ENCODE measurements at regions not wholly inside any gene's neighbourhood (a gene's known extent, or its start where the extent isn't known, plus 50 kb on each side); places are given as distances from the start of the nearest gene placed in this dataset.
"Not testable (repeated sequence)": the region's sequence is repeated elsewhere in the genome, so short reads cannot be mapped to it uniquely, and the experiment has no call there.

GRCh38 chr12:25615119-25615518 is 62.0 kb upstream of the LMNTD1 start:
- Histone ChIP-seq H3K4me3 (no peak overlapping the region), H3K9me3 (no peaks in the 10 kb centered on the region), H3K27ac (no peak overlapping the region), H3K27me3 (no peaks in the 10 kb centered on the region), H3K4me1 (no peaks in the 10 kb centered on the region), H3K36me3 (no peaks in the 10 kb centered on the region)
- no peak for TF ChIP-seq CTCF (IDR thresholded peaks at IDR 0.05)
- DNase-seq (ENCODE audit: low spot score) = no peak

DNA sequence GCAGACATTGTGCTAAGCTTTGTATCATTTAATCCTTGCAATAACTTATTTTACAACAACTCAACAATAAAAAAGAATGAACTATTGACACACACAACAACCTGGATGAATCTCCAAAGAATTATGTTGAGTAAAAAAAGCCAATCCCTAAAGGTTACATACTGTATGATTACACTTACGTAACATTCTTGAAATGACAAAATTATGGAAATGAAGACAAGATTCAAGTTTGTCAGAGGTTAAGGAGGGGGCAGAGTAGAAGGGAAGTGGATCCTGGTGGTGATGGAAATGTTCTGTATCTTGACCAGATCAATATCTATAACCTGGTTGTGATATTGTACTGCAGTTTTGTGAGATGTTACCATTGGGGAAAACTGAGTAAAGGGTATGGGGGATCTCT is 63.2 kb upstream of the LMNTD1 start:
- no peaks in the 10 kb centered on the region for H3K4me1 ChIP-seq
- H3K36me3 ChIP-seq = no peaks in the 10 kb centered on the region
- no peaks in the 10 kb centered on the region for H3K9me3 ChIP-seq
- no peak for DNase-seq (ENCODE audit: low spot score)
- H3K4me3 ChIP-seq = no peak overlapping the region
- H3K27ac ChIP-seq = no peak overlapping the region
- no peaks in the 10 kb centered on the region for H3K27me3 ChIP-seq
- no peak for TF ChIP-seq CTCF (IDR thresholded peaks at IDR 0.05)

GRCh38 chr12:25617991-25618390 is 64.9 kb upstream of the LMNTD1 start:
- Histone ChIP-seq H3K9me3 (no peaks in the 10 kb centered on the region), H3K27me3 (no peaks in the 10 kb centered on the region), H3K4me3 (no peak overlapping the region), H3K36me3 (no peaks in the 10 kb centered on the region), H3K27ac (no peak overlapping the region), H3K4me1 (no peaks in the 10 kb centered on the region)
- DNase-seq (ENCODE audit: low spot score) = no peak
- TF ChIP-seq CTCF (IDR thresholded peaks at IDR 0.05) = no peak

GRCh38 chr12:25623816-25624215 is 70.7 kb upstream of the LMNTD1 start:
- no peak for TF ChIP-seq CTCF (IDR thresholded peaks at IDR 0.05)
- Histone ChIP-seq H3K27ac (no peak overlapping the region), H3K27me3 (no peaks in the 10 kb centered on the region), H3K4me3 (no peak overlapping the region), H3K9me3 (no peaks in the 10 kb centered on the region), H3K36me3 (no peaks in the 10 kb centered on the region), H3K4me1 (no peaks in the 10 kb centered on the region)
- DNase-seq (ENCODE audit: low spot score) = no peak

GRCh38 chr12:25625146-25625545 is 72.1 kb upstream of the LMNTD1 start:
- no peaks in the 10 kb centered on the region for H3K27me3 ChIP-seq
- H3K4me3 ChIP-seq = no peak overlapping the region
- H3K36me3 ChIP-seq = no peaks in the 10 kb centered on the region
- DNase-seq (ENCODE audit: low spot score) = no peak
- H3K4me1 ChIP-seq = no peaks in the 10 kb centered on the region
- TF ChIP-seq CTCF (IDR thresholded peaks at IDR 0.05) = no peak
- H3K27ac ChIP-seq = no peak overlapping the region
- H3K9me3 ChIP-seq = no peaks in the 10 kb centered on the region

DNA sequence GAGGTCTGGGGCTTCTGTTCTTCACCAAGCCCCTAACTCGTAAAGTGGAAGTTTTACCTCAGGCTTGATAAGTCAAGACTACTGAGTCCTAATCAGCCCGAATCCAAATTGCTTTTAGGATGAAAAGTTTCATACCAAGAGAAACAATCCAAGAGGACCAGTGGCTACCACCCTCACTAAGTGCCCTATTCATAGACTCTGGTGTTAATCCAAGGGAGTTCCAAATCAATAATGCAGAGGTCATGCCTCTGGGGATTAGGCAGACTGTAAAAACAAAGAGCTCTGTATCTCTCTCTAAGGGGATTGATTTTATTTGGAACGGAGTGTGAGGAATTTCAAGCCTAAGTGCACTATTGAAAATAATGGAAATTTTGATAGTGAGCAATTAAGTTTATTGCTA is 76.3 kb upstream of the LMNTD1 start:
- Histone ChIP-seq H3K27me3 (no peaks in the 10 kb centered on the region), H3K4me3 (no peak overlapping the region), H3K4me1 (no peaks in the 10 kb centered on the region), H3K27ac (no peak overlapping the region), H3K9me3 (no peaks in the 10 kb centered on the region), H3K36me3 (no peaks in the 10 kb centered on the region)
- no peak for TF ChIP-seq CTCF (IDR thresholded peaks at IDR 0.05)
- no peak for DNase-seq (ENCODE audit: low spot score)

- H3K27me3 ChIP-seq; H3K36me3 ChIP-seq; H3K27ac ChIP-seq; DNase-seq (ENCODE audit: low spot score); H3K4me1 ChIP-seq; H3K9me3 ChIP-seq; H3K4me3 ChIP-seq: not testable (repeated sequence)
Observed at GRCh38 chr12:25630735-25631515, 77.8 kb upstream of the LMNTD1 start.

- not testable (repeated sequence) for H3K27me3 ChIP-seq; H3K9me3 ChIP-seq; H3K4me1 ChIP-seq; H3K27ac ChIP-seq; DNase-seq (ENCODE audit: low spot score); H3K4me3 ChIP-seq; H3K36me3 ChIP-seq
Observed at GRCh38 chr12:25633149-25633548, 80.1 kb upstream of the LMNTD1 start.
